ENCODE measurements at regions not wholly inside any gene's neighbourhood (a gene's known extent, or its start where the extent isn't known, plus 50 kb on each side); places are given as distances from the start of the nearest gene placed in this dataset.
"Not testable (repeated sequence)": the region's sequence is repeated elsewhere in the genome, so short reads cannot be mapped to it uniquely, and the experiment has no call there.

- Mint-ChIP-seq H3K27me3 (ENCODE audit: low read depth) (no peaks in the 10 kb centered on the region), H3K4me3 (no peak overlapping the region), H3K9me3 (no peaks in the 10 kb centered on the region), H3K4me1 (ENCODE audit: low read depth) (no peaks in the 10 kb centered on the region), H3K36me3 (ENCODE audit: low read depth) (no peaks in the 10 kb centered on the region), H3K27ac (no peak overlapping the region)
- DNase-seq (ENCODE audit: low spot score) = no peak
These were observed 106.7 kb downstream of the ADCYAP1 start for GRCh38 chr18:1011349-1011748.

GRCh38 chr18:1012775-1013174 lies 108.1 kb downstream of the ADCYAP1 start:
- Mint-ChIP-seq H3K27me3 (ENCODE audit: low read depth) (no peaks in the 10 kb centered on the region), H3K4me1 (ENCODE audit: low read depth) (no peaks in the 10 kb centered on the region), H3K27ac (no peak overlapping the region), H3K9me3 (no peaks in the 10 kb centered on the region), H3K4me3 (no peak overlapping the region), H3K36me3 (ENCODE audit: low read depth) (no peaks in the 10 kb centered on the region)
- no peak for DNase-seq (ENCODE audit: low spot score)

GRCh38 chr18:1013951-1014350 lies 109.3 kb downstream of the ADCYAP1 start:
- Mint-ChIP-seq H3K27ac (no peak overlapping the region), H3K27me3 (ENCODE audit: low read depth) (no peaks in the 10 kb centered on the region), H3K9me3 (no peaks in the 10 kb centered on the region), H3K4me1 (ENCODE audit: low read depth) (no peaks in the 10 kb centered on the region), H3K4me3 (no peak overlapping the region), H3K36me3 (ENCODE audit: low read depth) (no peaks in the 10 kb centered on the region)
- DNase-seq (ENCODE audit: low spot score) = no peak

- Mint-ChIP-seq H3K36me3 (ENCODE audit: low read depth) (no peaks in the 10 kb centered on the region), H3K27me3 (ENCODE audit: low read depth) (no peaks in the 10 kb centered on the region), H3K9me3 (no peaks in the 10 kb centered on the region), H3K4me1 (ENCODE audit: low read depth) (no peaks in the 10 kb centered on the region), H3K4me3 (no peak overlapping the region), H3K27ac (no peak overlapping the region)
- no peak for DNase-seq (ENCODE audit: low spot score)
These were observed 109.8 kb downstream of the ADCYAP1 start for GRCh38 chr18:1014509-1014908.

GRCh38 chr18:1014951-1015624 lies 110.4 kb downstream of the ADCYAP1 start:
- Mint-ChIP-seq H3K36me3 (ENCODE audit: low read depth) (no peaks in the 10 kb centered on the region), H3K27me3 (ENCODE audit: low read depth) (no peaks in the 10 kb centered on the region), H3K4me3 (no peak overlapping the region), H3K4me1 (ENCODE audit: low read depth) (no peaks in the 10 kb centered on the region), H3K27ac (no peak overlapping the region), H3K9me3 (no peaks in the 10 kb centered on the region)
- DNase-seq (ENCODE audit: low spot score) = no peak

GRCh38 chr18:1015777-1016176 lies 111.1 kb downstream of the ADCYAP1 start:
- no peaks in the 10 kb centered on the region for H3K9me3 Mint-ChIP-seq
- H3K4me3 Mint-ChIP-seq = no peak overlapping the region
- no peaks in the 10 kb centered on the region for H3K27me3 Mint-ChIP-seq (ENCODE audit: low read depth)
- no peaks in the 10 kb centered on the region for H3K36me3 Mint-ChIP-seq (ENCODE audit: low read depth)
- no peak overlapping the region for H3K27ac Mint-ChIP-seq
- H3K4me1 Mint-ChIP-seq (ENCODE audit: low read depth) = no peaks in the 10 kb centered on the region
- DNase-seq (ENCODE audit: low spot score) = no peak

GRCh38 chr18:1017227-1018058 lies 112.8 kb downstream of the ADCYAP1 start:
- Mint-ChIP-seq H3K27ac (no peak overlapping the region), H3K36me3 (ENCODE audit: low read depth) (no peaks in the 10 kb centered on the region), H3K9me3 (no peaks in the 10 kb centered on the region), H3K4me1 (ENCODE audit: low read depth) (no peaks in the 10 kb centered on the region), H3K4me3 (no peak overlapping the region), H3K27me3 (ENCODE audit: low read depth) (no peaks in the 10 kb centered on the region)
- DNase-seq (ENCODE audit: low spot score) = no peak

- no peak overlapping the region for H3K27ac Mint-ChIP-seq
- H3K4me3 Mint-ChIP-seq = no peak overlapping the region
- no peaks in the 10 kb centered on the region for H3K27me3 Mint-ChIP-seq (ENCODE audit: low read depth)
- no peaks in the 10 kb centered on the region for H3K9me3 Mint-ChIP-seq
- no peaks in the 10 kb centered on the region for H3K36me3 Mint-ChIP-seq (ENCODE audit: low read depth)
- no peaks in the 10 kb centered on the region for H3K4me1 Mint-ChIP-seq (ENCODE audit: low read depth)
- no peak for DNase-seq (ENCODE audit: low spot score)
These were observed 113.6 kb downstream of the ADCYAP1 start for GRCh38 chr18:1018181-1018681.

- DNase-seq (ENCODE audit: low spot score) = no peak
- Mint-ChIP-seq H3K27me3 (ENCODE audit: low read depth) (no peaks in the 10 kb centered on the region), H3K4me3 (no peak overlapping the region), H3K9me3 (no peaks in the 10 kb centered on the region), H3K36me3 (ENCODE audit: low read depth) (no peaks in the 10 kb centered on the region), H3K27ac (no peak overlapping the region), H3K4me1 (ENCODE audit: low read depth) (no peaks in the 10 kb centered on the region)
These were observed 114.5 kb downstream of the ADCYAP1 start for GRCh38 chr18:1019191-1019590.

- no peak overlapping the region for H3K27ac Mint-ChIP-seq
- H3K27me3 Mint-ChIP-seq (ENCODE audit: low read depth) = no peaks in the 10 kb centered on the region
- H3K36me3 Mint-ChIP-seq (ENCODE audit: low read depth) = no peaks in the 10 kb centered on the region
- H3K9me3 Mint-ChIP-seq = no peaks in the 10 kb centered on the region
- DNase-seq (ENCODE audit: low spot score) = no peak
- H3K4me3 Mint-ChIP-seq = no peak overlapping the region
- H3K4me1 Mint-ChIP-seq (ENCODE audit: low read depth) = no peaks in the 10 kb centered on the region
These were observed 116.2 kb downstream of the ADCYAP1 start for GRCh38 chr18:1020731-1021344.

- Mint-ChIP-seq H3K36me3 (ENCODE audit: low read depth) (no peaks in the 10 kb centered on the region), H3K27ac (no peak overlapping the region), H3K27me3 (ENCODE audit: low read depth) (no peaks in the 10 kb centered on the region), H3K4me3 (no peak overlapping the region), H3K4me1 (ENCODE audit: low read depth) (no peaks in the 10 kb centered on the region), H3K9me3 (peaks cover 5% of the 10 kb centered on the region)
- no peak for DNase-seq (ENCODE audit: low spot score)
These were observed 122.3 kb downstream of the ADCYAP1 start for GRCh38 chr18:1026930-1027329.

- not testable (repeated sequence) for H3K27me3 Mint-ChIP-seq (ENCODE audit: low read depth); H3K4me3 Mint-ChIP-seq
- H3K9me3 Mint-ChIP-seq = peaks cover 10% of the 10 kb centered on the region
These were observed 128.4 kb downstream of the ADCYAP1 start for GRCh38 chr18:1033092-1033491.

GRCh38 chr18:1034971-1035370 lies 130.3 kb downstream of the ADCYAP1 start:
- H3K9me3 Mint-ChIP-seq = peaks cover 10% of the 10 kb centered on the region
- no peaks in the 10 kb centered on the region for H3K36me3 Mint-ChIP-seq (ENCODE audit: low read depth)
- no peak for DNase-seq (ENCODE audit: low spot score)
- H3K27me3 Mint-ChIP-seq (ENCODE audit: low read depth) = no peaks in the 10 kb centered on the region
- no peak overlapping the region for H3K27ac Mint-ChIP-seq
- no peak overlapping the region for H3K4me3 Mint-ChIP-seq
- H3K4me1 Mint-ChIP-seq (ENCODE audit: low read depth) = no peaks in the 10 kb centered on the region

More at GRCh38 chr18:1033092-1033491, 128.4 kb downstream of the ADCYAP1 start:
- H3K4me1 Mint-ChIP-seq (ENCODE audit: low read depth); H3K36me3 Mint-ChIP-seq (ENCODE audit: low read depth); DNase-seq (ENCODE audit: low spot score); H3K27ac Mint-ChIP-seq: not testable (repeated sequence)

GRCh38 chr18:1036926-1037325 lies 132.3 kb downstream of the ADCYAP1 start:
- no peak overlapping the region for H3K4me3 Mint-ChIP-seq
- no peaks in the 10 kb centered on the region for H3K36me3 Mint-ChIP-seq (ENCODE audit: low read depth)
- H3K27me3 Mint-ChIP-seq (ENCODE audit: low read depth) = no peaks in the 10 kb centered on the region
- H3K9me3 Mint-ChIP-seq = peaks cover 8% of the 10 kb centered on the region
- no peaks in the 10 kb centered on the region for H3K4me1 Mint-ChIP-seq (ENCODE audit: low read depth)
- no peak overlapping the region for H3K27ac Mint-ChIP-seq
- DNase-seq (ENCODE audit: low spot score) = no peak
